GM19452 (cell line): ENCODE measurements at regions not wholly inside any gene's neighbourhood (a gene's known extent, or its start where the extent isn't known, plus 50 kb on each side); places are given as distances from the start of the nearest gene placed in this dataset.

Source experiments
- ATAC-seq: cut with Tn5 transposase; IDR thresholded peaks from one replicate; pipeline ENCODE4 v1.9.1; 2021; ENCODE audit not compliant: unreplicated experiment

DNA sequence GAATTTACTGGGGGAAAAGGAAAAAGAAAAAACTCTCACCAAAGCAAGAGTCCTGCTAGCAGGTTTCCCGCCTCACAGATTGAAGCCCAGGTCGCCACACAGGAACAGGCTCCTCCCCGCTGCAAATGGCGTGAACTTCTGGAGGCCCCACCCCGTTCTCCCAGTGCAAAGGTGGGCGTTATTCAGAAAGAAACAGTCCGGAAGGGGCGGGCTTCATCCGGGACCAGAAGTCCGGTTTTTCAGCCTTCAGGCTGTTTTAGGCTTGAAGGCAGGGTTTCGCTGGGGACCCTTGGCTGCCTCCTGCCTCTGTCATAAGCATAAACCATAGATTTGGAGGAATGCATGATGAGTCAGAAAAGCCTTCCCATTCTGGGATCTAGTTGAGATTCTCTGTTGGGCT lies 148.3 kb upstream of the POU2AF2 start:
- ATAC-seq, result no peak

GRCh38 chr11:111095327-111095726 lies 150.2 kb upstream of the POU2AF2 start:
- ATAC-seq, result peak; percentile 44

GRCh38 chr11:111093061-111093460 lies 152.5 kb upstream of the POU2AF2 start:
- ATAC-seq, result peak; percentile 48

GRCh38 chr11:111091321-111091938 lies 154.1 kb upstream of the POU2AF2 start:
- no peak for ATAC-seq

DNA sequence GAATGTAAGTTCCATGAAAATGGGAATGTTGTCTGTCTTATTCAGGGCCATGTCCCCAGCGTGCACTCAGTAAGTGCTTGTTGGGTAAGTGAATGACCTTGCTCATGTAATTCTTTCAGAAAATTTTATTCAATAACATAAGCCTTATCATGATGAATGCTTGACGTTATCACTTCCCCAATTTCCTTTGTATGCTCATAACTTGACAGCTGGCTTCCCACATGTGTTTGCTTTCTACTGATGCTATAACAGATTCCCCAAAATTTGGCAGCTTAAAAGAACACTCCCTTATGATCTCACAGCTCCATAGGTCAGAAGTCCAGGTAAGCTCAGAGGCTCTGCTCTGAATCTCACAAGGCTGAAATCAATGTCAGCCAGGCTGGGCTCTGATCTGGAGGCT lies 155.8 kb upstream of the POU2AF2 start:
- ATAC-seq, result no peak

- no peak for ATAC-seq
Observed at GRCh38 chr11:111088847-111089355, 156.6 kb upstream of the POU2AF2 start.

DNA sequence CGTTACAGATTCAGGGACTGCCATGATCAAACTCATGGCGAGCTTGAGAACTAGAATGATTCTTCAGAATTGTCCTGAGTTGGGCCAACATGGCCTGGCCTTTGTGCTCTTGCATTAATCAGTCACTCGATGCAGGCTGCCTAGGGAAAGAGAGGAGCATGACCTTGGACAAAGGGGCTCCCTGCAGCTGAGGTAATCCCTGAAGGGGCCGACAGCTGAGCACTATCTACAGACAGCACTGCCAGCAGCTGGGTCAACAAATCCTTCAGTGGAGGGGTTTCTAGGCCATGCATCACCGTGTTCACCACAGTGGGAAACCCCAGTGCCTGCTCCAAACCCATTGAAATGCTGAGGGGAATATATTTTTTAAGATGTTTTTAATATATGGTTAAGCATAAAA lies 159.5 kb upstream of the POU2AF2 start:
- ATAC-seq, result no peak

- ATAC-seq, result no peak
Observed at GRCh38 chr11:111082664-111083063, 162.9 kb upstream of the POU2AF2 start.

GRCh38 chr11:111081021-111081511 lies 164.5 kb upstream of the POU2AF2 start:
- ATAC-seq, result no peak

DNA sequence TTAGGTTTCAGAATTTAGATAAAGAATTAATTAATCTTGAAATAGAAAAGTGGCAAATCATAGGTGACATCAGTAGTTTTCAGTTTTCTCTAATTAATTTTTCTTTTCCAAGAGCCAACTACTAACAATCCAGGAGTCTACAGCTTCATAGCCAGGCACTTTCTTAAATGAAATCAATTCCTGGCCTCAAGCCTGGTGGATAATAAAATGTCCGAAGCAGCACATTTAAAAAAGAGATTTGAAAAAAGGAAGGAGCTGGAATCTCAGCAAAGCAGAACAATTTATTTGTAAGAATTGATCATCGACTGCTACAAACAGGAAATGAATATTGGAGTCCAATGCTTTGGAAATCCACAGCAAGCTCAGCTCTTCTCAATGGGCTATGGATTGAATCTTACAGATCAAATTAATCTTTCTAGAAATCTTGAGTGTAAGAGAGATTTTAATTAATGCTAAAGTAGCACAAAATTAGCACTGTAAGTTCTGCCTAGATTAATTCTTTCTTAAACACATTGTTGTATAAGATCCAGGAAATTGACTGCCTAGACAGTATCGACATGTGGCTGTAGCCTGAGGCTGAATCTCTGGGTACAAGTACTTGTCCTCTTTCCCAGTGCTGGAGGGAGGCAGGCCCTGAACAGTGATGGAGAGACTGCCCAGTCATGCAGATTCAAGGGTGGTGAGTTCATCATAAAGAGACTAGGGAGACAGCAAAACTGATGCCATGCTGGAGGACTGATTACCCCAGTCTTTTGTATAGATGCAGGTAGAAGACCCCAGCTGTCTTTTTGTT lies 167.8 kb upstream of the POU2AF2 start:
- no peak for ATAC-seq

DNA sequence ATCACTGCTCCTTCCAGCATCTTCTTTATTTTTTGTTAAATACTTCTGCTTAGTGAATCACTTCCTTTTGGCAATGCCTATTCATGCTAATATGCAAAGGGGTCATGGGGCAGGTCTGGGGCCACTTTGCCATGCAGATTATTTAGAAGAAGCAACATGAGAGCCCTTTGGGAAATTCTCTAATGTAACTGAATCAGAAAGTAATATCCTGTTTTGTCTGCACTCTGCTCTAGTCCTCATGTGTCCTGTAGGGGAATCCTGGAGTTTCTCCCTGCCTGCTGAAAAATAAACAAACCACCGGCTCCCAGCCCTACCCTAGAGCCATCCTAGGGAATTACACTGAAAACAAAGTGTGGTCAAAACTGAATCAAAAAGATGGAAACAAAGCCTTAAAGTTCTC lies 176.5 kb upstream of the POU2AF2 start:
- ATAC-seq, result no peak

- no peak for ATAC-seq
Observed at GRCh38 chr11:111067994-111068393, 177.5 kb upstream of the POU2AF2 start.

- ATAC-seq, result no peak
Observed at GRCh38 chr11:111066846-111067245, 178.7 kb upstream of the POU2AF2 start.

DNA sequence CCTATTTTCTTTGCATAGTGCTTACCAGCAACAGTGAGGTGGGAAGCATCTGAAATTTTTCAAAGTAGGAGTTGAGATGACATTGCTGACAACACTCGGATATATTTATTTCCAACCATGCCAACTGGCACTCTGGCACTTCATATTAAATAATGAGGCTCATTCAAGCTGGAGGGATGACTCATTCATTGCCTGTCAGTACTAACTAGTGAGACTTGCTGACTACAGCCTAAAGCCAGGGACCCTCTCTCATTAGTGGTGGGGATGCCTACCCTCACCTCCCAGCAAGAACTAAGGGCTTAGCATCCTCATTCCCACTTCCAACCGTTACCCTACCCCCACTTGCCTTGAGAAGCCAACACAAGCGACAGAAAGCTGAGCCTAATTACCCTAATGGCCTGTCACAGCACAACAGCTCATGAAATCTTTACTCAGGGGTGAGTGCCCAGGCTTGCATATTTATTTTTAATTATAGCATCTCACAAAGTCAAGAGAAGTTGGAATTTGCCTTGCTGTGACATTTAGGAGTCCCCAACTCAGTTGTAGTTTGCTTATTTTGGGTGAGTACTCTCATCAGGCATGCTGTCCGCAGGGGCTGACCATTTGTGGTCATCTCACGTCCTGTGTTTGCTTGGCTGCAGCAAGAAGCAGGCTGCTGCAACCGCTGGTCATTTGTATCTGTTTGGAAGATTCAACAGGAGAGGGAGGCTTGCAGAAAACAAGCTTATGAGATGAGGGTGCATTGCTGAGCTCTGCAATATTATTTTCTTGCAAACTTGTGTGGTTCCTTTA lies 181.6 kb upstream of the POU2AF2 start:
- ATAC-seq, result no peak

DNA sequence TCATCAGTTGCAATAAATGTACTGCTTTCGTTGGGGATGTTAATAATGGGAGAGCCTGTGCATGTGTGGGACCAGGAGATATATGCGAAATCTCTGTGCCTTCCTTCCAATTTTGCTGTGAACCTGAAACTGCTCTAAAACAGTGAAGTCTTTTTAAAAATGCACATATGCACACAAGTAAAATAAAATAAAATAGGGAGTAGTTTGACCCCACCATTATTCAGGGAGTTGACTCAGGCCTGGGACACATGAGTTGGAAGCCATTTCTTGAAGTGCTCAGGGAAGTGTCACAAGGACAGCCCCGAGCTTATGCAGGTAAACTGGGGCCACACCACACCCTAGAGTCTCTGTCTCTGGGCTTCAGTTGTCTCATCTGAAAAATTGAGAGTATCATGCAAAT lies 183.1 kb upstream of the POU2AF2 start:
- no peak for ATAC-seq

DNA sequence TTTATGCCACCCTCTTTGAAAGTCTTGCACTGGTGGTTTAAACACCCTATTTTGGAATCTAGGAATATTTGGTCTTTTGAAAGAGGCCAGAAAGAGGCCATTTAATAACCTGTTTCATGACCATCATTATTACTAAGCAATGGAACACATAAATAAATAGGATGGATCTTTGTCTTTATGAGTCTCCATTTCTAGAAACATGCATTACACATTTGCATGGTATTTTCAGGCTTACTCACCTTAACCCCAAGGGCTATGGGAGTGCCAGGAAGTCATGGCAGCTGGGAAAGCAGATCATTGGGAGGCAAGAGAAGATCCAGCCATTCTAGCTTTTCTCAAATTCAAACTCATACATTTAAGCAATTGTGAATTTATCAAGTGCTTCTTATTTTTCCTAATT lies 185.8 kb upstream of the POU2AF2 start:
- ATAC-seq, result no peak

DNA sequence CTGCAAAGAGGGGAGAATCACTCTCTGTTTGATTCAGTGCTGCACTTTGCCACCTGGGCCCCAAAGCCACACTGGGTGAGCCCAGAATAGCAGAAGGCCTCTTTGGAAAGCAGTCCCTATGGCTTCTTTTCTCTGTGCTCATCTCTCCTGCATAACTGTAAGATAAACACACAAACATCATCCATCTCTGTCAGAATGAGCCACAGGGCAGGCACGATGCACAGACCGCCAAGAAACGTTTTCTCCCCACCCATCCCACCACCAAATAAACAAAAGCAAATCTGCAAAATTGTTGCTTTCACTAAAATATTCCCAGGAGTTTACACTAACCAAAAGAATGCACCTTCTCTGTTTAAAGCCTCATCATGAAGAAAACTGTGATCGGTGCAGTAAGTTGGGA lies 196.4 kb upstream of the POU2AF2 start:
- ATAC-seq, result no peak

- ATAC-seq, result no peak
Observed at GRCh38 chr11:111047374-111047773, 198.2 kb upstream of the POU2AF2 start.

- no peak for ATAC-seq
Observed at GRCh38 chr11:111046291-111046690, 199.2 kb upstream of the POU2AF2 start.

- ATAC-seq, result no peak
Observed at GRCh38 chr11:111045874-111046273, 199.7 kb upstream of the POU2AF2 start.

DNA sequence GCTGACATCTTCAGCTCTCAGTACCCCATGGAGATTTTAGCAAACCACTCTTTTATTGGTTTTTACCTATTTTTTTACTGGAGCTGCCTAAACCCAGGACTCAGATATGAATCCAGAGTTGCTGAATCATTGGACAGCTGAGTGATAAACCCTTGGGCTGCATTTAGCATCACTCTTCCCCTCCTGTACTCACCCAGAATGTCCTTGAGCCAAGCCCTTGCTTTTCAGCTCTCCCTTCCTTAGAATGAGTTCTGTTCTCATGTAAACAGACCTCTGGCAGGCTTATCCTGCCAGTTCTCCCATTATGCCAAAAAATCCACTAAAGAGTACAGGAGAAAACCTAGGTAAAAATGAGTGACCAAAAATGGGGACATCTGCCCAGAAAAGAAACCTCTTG lies 200.1 kb upstream of the POU2AF2 start:
- no peak for ATAC-seq
